ENCODE measurements at regions not wholly inside any gene's neighbourhood (a gene's known extent, or its start where the extent isn't known, plus 50 kb on each side); places are given as distances from the start of the nearest gene placed in this dataset.

GRCh38 chr7:108861071-108861470 is 291.4 kb downstream of the DNAJB9 start:
- Histone ChIP-seq H3K79me2 (ENCODE audit: control insufficient read depth, low read length) (no peaks in the 10 kb centered on the region), H4K20me1 (ENCODE audit: control insufficient read depth, insufficient read depth, low read depth, low read length) (no peaks in the 10 kb centered on the region), H3K9me2 (replicated peaks; ENCODE audit: control insufficient read depth, low read length) (no peaks in the 10 kb centered on the region), H3K27ac (ENCODE audit: low read depth, low read length) (no peak overlapping the region), H3K36me3 (ENCODE audit: control insufficient read depth, low read length) (no peaks in the 10 kb centered on the region), H3K4me3 (ENCODE audit: low read length) (no peak overlapping the region), H3K4me1 (ENCODE audit: control insufficient read depth, low read length) (peaks cover 5% of the 10 kb centered on the region), H3K27me3 (ENCODE audit: control insufficient read depth, low read length) (no peaks in the 10 kb centered on the region), H3K4me2 (ENCODE audit: low read length) (no peak overlapping the region), H3F3A (ENCODE audit: control insufficient read depth, insufficient read depth) (no peaks in the 10 kb centered on the region), H3K9me3 (ENCODE audit: control insufficient read depth, insufficient read depth, low read length) (peaks cover 4% of the 10 kb centered on the region; the same call in 1 of the 2 replicates)
- no peak for TF ChIP-seq CTCF (IDR thresholded peaks at IDR 0.05; ENCODE audit: low read depth, low read length, poor library complexity, severe bottlenecking)
- TF ChIP-seq EZH2phosphoT487 (IDR thresholded peaks at IDR 0.05; ENCODE audit: borderline replicate concordance, low read length) = no peak

DNA sequence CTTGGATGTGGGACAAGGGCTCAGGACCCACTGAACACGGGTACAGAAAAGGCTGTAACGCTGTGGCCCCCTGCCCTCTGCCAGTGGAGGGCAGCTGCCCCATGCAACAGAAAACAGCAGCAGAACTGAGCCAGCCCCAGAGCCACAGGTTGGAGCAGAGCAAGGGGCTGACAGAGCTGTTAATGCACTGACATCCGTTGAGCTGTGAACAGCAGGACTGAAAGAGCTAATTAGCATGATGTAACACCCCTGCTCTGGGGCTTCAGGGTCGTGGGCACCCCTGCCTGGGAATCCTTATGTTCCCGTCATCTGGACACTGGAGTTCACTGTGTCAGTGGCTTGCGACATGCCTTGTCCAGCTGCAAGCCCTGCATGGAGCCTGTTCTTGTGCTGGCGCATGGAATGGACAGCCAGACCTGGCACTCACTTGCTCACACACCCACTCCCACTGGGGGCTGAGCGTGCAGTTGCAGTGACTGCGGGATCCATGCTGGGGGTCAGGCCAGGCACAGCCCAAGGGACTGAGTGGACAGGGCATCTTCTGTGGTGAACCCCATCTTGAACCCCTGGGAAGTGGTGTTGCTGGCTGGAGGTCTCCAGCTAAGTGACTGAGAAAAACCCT is 293.7 kb downstream of the DNAJB9 start:
- Histone ChIP-seq H3K9me3 (ENCODE audit: control insufficient read depth, insufficient read depth, low read length) (peaks cover 4% of the 10 kb centered on the region; the same call in 1 of the 2 replicates), H3K27ac (ENCODE audit: low read depth, low read length) (no peak overlapping the region), H3K4me1 (ENCODE audit: control insufficient read depth, low read length) (peaks cover 5% of the 10 kb centered on the region), H3K36me3 (ENCODE audit: control insufficient read depth, low read length) (no peaks in the 10 kb centered on the region), H3K79me2 (ENCODE audit: control insufficient read depth, low read length) (no peaks in the 10 kb centered on the region), H3K27me3 (ENCODE audit: control insufficient read depth, low read length) (no peaks in the 10 kb centered on the region), H4K20me1 (ENCODE audit: control insufficient read depth, insufficient read depth, low read depth, low read length) (no peaks in the 10 kb centered on the region), H3K9me2 (replicated peaks; ENCODE audit: control insufficient read depth, low read length) (no peaks in the 10 kb centered on the region), H3K4me3 (ENCODE audit: low read length) (no peak overlapping the region), H3F3A (ENCODE audit: control insufficient read depth, insufficient read depth) (no peaks in the 10 kb centered on the region), H3K4me2 (ENCODE audit: low read length) (no peak overlapping the region)
- TF ChIP-seq CTCF (IDR thresholded peaks at IDR 0.05; ENCODE audit: low read depth, low read length, poor library complexity, severe bottlenecking) = no peak
- no peak for TF ChIP-seq EZH2phosphoT487 (IDR thresholded peaks at IDR 0.05; ENCODE audit: borderline replicate concordance, low read length)

- Histone ChIP-seq H3K27ac (ENCODE audit: low read depth, low read length) (no peak overlapping the region), H3K4me3 (ENCODE audit: low read length) (no peak overlapping the region), H3K9me2 (replicated peaks; ENCODE audit: control insufficient read depth, low read length) (no peaks in the 10 kb centered on the region), H3K36me3 (ENCODE audit: control insufficient read depth, low read length) (no peaks in the 10 kb centered on the region), H3K79me2 (ENCODE audit: control insufficient read depth, low read length) (no peaks in the 10 kb centered on the region), H3K9me3 (ENCODE audit: control insufficient read depth, insufficient read depth, low read length) (no peaks in the 10 kb centered on the region), H3K27me3 (ENCODE audit: control insufficient read depth, low read length) (no peaks in the 10 kb centered on the region), H3K4me1 (ENCODE audit: control insufficient read depth, low read length) (peaks cover 3% of the 10 kb centered on the region), H3K4me2 (ENCODE audit: low read length) (no peak overlapping the region), H4K20me1 (ENCODE audit: control insufficient read depth, insufficient read depth, low read depth, low read length) (no peaks in the 10 kb centered on the region), H3F3A (ENCODE audit: control insufficient read depth, insufficient read depth) (no peaks in the 10 kb centered on the region)
- TF ChIP-seq CTCF (IDR thresholded peaks at IDR 0.05; ENCODE audit: low read depth, low read length, poor library complexity, severe bottlenecking) (no peak), EZH2phosphoT487 (IDR thresholded peaks at IDR 0.05; ENCODE audit: borderline replicate concordance, low read length) (no peak)
Measured at GRCh38 chr7:108869070-108869469, 299.4 kb downstream of the DNAJB9 start.
